ENCODE measurements at regions not wholly inside any gene's neighbourhood (a gene's known extent, or its start where the extent isn't known, plus 50 kb on each side); places are given as distances from the start of the nearest gene placed in this dataset.

DNA sequence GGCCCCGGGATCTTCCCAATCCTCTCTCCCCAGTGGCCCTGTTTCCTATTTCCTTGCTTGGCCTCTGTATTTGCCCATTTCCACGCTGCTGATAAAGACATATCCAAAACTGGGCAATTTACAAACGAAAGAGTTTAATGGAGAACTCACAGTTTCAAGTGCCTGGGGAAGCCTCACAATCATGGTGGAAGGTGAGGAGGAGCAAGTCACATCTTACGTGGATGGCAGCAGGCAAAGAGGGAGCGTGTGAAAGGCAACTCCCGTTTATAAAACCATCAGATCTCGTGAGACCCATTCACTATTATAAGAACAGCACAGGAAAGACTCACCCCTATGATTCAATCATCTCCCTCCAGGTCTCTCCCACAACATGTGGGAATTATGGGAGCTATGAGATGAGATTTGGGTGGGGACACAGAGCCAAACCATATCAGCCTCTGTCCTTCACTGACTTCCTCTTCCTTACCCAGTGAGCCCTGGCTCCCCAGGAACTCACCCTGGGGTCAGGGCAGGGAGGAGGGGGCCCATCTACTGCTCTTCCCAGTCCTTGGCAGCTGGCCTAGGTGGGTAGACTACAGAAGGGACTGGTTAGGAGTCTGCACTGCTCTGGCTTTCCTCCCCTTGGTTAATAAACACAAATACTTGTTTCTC, 105.8 kb upstream of the MYCN start:
- in situ Hi-C loops (cut with HindIII; ENCODE audit: low pct_ligation_motif_present, low pct_unique_long_range_greater_than_20kb, low sequenced_read_pairs): no loop called here
- DNase-seq: no peak

DNA sequence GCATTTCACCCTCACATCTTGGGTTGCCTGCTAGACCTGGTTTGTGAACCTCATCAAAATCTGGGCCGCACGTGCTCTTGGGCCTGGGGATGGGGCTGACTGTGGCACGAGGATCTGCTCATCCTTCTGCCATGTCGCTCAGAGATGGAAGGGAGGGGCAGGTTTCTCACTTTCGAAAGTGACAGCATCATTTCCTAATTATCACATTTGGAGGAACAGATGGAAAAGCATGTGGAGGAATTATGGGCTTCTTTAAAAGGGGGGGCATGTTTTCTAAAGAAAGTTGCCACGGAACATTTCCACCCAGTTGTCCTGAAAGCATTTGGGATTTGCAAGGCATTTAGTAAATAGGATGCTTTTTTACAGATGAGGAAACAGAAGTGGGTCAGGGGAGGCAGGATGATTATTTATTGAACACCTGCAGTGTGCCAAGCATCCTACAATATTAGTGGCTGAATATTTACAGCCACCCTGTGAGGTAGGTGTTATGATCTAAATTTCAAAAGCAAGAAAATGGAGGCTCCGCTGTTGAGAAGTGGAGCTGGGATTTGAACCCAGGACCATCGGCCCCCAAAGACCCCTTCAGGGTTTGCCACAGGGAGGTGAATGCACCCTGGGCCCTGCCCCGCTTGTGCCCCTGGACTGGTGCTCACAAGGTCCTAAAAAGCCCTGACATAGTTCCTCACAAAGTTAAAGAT, 104.2 kb upstream of the MYCN start:
- in situ Hi-C loops (cut with HindIII; ENCODE audit: low pct_ligation_motif_present, low pct_unique_long_range_greater_than_20kb, low sequenced_read_pairs): no loop called here
- no peak for DNase-seq

DNA sequence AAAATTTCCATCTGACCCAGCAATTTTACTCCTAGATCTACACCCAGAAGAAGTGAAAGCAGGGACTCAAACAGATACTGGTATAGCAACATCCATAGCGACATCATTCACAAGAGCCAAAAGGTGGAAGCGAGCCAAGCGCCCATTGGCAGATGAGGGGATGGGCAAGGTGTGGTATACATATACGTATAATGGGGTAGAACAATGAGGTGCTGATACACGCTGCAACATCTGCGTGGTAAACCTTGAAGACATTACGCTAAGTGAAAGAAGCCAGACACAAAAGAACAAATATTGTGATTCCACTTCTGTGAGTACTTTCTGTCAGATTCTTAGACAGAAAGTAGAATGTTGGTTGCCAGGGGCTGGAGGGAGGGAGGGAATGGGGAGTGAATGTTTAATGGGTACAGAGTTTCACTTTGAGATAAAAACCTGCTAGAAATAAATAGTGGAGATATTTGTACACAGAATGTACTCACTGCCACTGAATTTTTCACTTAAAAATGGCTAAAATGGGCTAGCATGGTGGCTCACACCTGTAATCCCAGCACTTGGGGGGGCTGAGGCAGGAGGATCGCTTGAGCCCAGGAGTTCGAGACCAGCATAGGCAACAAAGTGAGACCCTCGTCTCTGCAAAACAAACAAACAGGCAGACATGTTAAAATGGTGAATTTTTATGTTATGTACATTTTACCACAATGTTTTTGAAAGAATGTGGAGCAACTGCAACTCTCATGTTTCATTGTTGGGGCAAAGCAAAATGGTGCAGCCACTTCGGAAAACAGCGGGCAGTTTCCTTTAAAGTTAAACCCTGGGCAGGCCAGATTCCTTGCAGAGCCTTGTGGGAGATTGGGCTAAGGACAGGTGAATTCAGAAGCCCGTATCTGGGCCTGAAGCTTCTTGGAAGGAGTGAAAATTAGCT, 103.4 kb upstream of the MYCN start:
- in situ Hi-C loops (cut with HindIII; ENCODE audit: low pct_ligation_motif_present, low pct_unique_long_range_greater_than_20kb, low sequenced_read_pairs): no loop called here
- DNase-seq: no peak

DNA sequence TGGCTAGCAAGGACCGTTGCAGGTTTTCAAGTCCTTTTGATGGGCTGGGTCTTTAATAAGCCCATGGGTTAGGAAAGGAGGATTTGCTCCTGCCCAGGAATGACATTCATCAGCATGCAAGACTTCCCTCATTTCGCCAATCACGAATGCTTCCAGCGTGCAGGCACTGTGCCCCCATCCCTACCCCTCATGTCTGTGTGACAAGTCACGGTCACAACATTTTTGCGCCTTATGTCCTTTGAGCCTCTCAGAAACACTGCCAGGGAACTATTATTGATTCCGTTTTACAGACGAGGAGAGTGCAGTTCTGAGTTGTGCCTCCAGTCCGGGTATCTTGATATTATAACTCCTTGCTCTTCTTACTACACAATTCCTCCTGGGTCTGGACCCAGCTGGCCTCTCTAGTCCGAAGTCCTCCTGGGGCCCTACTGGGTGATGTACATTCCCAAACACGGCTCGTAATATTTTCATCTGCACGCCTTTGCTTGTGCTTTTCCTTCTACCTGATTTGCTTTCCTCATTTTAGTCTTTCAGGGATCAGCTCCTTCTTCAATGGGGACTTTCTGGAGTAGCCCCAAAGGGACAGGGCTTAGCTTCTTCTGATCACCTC, 101.8 kb upstream of the MYCN start:
- in situ Hi-C loops (cut with HindIII; ENCODE audit: low pct_ligation_motif_present, low pct_unique_long_range_greater_than_20kb, low sequenced_read_pairs): no loop called here
- no peak for DNase-seq

DNA sequence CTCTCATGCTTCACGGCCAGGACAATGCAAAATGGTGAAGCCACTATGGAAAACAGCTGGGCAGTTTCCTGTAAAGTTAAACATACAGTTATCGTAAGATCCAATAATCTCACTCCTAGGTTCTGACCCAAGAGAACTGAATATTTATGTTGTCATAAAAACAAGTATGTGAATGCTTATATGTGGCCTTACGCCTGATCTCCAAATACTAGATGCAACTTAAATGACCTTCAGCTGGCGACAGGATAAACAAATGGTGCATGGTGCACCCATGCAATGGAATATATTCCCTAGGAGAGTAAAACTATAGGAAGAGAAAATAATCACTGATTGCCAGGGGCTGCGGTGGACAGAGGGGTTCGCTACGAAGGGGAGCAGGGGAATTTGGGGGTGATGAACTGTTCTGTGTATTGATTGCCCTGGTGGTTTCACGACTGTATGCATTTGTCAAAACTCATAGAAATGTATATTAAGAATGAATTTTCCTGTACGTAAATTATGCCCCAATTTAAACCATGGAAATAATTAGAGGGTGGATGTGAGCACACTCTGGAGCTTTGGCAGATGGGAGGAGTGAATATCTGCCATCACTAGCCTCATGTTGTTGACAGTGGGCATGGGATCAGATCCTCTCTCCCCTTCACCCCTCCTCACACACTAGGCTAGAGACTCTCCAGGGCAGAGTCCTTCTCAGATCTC, 100.8 kb upstream of the MYCN start:
- no peak for DNase-seq
- in situ Hi-C loops (cut with HindIII; ENCODE audit: low pct_ligation_motif_present, low pct_unique_long_range_greater_than_20kb, low sequenced_read_pairs): no loop called here

DNA sequence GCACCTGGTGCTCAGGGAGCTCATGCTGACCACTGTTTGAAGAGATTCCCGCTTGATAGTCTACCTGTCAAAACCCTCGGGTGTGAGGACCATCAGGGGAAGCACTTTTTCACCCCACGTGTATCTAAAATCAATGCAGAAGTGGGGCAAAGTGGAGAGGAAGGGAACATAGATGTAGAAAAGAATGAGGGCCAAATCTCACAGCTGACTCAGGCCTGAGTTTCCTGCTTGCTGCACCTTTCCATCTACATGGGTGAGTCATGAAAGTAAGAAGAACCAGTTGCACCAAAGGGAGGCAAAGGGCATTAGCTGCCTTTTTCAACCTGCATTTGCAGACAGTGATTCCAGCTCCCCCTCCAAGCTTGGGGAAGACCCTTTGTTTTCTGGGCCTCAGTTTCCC, 100.2 kb upstream of the MYCN start:
- no peak for DNase-seq
- in situ Hi-C loops (cut with HindIII; ENCODE audit: low pct_ligation_motif_present, low pct_unique_long_range_greater_than_20kb, low sequenced_read_pairs): no loop called here

DNA sequence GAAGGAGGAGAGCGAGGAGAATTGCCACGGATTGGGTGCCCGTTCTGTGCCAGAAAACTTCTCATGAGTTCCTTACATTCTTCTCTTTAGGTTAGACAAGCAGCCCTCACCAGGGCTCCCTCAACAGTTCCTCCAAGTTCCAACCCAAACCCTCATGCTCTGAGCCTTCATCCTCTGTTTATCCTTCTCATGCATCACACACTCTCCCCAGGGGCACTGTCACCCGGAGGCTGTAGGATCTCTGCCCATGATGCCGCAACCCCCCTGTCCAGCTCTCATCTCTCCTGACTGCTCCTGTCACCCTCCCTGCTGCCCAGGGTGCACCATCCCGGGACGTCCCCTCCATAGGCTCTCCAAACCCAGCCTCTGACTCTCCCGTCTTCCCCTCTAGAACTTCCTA, 99.4 kb upstream of the MYCN start:
- DNase-seq: no peak
- in situ Hi-C loops (cut with HindIII; ENCODE audit: low pct_ligation_motif_present, low pct_unique_long_range_greater_than_20kb, low sequenced_read_pairs): no loop called here

DNA sequence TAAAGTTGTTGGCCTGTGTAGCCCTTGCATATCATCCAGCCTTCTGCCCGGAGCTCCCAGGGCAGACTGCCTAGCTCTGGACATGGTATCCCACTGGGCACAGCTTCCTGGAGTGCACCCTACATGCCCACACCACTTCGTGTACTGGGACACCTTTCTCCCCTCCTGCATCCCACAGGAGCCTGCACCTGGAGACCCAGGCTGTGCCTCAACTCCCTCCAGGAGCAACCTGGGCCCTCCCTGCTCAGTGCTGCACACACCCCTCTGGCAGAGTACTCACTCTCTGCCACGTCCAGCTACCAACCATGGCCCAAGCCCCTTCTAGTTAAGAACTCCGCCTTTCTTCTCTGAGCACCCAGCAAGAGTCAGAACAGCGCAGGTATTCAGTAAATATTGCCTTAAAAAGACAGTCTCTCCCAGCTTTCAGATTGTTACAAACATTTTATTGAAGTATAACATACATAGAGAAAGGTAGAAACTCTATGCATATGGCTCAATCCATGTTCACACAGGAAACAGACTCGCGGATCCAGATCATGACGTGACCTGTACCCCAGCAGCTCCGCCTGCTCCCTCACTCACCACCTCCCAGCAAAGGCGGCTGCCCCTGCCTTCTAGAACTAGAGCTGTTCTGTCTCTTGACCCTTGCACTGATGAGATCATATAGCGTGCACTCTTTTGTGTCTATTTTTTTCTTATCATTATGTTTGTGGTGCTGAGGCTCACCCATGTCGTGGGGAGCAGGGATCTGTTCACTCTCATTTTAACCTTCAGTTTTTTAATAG, 98.4 kb upstream of the MYCN start:
- DNase-seq: no peak
- in situ Hi-C loops (cut with HindIII; ENCODE audit: low pct_ligation_motif_present, low pct_unique_long_range_greater_than_20kb, low sequenced_read_pairs): no loop called here

DNA sequence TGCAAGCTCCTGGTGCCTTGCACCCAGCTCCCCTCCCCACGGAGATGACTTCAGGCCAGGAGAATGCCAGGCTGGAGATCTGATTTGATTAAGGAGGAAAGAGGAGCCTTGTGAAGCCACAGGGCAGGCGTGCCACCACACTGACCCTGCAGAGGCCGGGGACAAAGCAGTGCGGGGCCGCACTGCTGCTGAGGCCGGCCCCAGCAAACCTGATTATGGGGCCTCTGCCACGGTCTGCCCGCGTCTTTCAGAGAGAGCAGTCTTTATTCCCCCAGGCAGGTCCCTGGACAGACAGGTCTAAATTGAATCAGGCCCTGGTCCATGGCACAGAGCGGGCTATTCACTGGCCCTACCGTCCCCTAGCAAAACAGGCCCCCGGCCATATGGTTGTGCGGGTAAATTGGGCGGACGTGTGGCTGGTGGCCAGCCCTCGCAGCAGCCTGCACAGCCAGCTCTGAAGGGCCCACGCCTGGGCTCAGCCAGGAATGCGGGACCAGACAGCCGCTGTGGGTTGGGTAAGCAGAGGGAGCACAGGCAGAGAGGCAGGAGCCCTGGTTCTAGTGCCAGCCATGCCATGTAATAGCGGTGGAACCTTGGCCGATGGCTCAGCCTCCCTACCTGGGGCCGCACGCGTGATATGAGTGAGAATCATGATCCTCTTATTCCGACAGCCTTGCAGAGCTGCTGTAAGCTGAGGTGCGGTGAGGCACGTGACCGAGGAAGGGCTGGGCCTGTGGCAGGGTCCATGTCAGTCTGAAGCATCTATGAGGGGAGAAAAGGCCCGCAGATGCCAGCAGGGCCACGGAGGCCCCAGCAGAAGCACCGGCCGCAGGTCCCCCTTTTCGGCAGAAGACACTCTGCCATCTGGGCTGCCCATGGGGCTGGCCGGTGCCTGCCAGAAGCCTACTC, 97.3 kb upstream of the MYCN start:
- in situ Hi-C loops (cut with HindIII; ENCODE audit: low pct_ligation_motif_present, low pct_unique_long_range_greater_than_20kb, low sequenced_read_pairs): no loop called here
- DNase-seq: no peak

DNA sequence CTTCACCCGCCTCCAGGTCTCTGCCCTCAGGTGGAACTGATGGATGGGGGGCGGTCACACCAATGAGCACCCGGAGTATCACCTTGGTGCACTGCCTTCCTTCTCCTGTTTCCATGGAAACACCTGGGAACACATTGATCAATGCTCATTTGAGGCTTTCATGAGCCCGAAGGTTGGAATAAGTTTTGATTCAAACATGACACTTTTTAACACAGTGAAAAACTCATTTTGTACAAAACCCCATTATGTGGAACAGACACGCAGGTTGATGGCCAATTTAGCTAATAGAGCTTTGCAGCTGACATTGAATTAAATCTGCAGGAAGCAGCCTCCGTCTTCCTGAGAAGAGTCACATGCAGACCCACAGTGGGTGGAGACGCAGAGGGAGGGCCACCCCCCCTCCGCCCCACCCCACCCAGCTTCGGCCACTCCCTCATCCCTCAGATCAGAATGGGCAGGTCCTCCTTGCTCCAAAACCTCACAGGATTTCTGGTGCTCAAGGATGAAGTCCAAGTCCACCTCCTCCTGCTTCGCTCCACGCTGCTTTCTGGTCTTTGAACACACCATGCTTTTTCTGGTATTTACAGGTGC, 96.0 kb upstream of the MYCN start:
- DNase-seq: no peak
- in situ Hi-C loops (cut with HindIII; ENCODE audit: low pct_ligation_motif_present, low pct_unique_long_range_greater_than_20kb, low sequenced_read_pairs): no loop called here

DNA sequence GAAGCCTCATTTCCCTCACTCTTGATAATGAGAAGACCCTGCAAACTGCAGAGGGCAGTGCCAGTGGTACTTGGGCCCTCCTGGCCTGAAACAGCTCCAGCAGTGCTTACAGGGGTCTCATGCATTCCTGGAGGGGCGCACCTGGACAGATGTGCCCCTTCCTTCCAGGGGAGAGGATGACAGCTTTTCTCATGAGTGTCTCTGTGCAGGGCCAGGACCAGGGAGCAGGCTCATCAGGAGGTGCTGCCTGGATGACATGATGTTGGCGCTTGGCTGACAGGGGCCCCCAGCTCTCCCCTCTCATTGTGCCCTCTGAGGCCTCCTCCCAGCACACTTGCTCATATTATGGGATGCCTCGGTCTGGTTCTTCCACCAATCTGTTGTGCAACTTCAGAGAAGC, 95.1 kb upstream of the MYCN start:
- no peak for DNase-seq
- in situ Hi-C loops (cut with HindIII; ENCODE audit: low pct_ligation_motif_present, low pct_unique_long_range_greater_than_20kb, low sequenced_read_pairs): no loop called here

DNA sequence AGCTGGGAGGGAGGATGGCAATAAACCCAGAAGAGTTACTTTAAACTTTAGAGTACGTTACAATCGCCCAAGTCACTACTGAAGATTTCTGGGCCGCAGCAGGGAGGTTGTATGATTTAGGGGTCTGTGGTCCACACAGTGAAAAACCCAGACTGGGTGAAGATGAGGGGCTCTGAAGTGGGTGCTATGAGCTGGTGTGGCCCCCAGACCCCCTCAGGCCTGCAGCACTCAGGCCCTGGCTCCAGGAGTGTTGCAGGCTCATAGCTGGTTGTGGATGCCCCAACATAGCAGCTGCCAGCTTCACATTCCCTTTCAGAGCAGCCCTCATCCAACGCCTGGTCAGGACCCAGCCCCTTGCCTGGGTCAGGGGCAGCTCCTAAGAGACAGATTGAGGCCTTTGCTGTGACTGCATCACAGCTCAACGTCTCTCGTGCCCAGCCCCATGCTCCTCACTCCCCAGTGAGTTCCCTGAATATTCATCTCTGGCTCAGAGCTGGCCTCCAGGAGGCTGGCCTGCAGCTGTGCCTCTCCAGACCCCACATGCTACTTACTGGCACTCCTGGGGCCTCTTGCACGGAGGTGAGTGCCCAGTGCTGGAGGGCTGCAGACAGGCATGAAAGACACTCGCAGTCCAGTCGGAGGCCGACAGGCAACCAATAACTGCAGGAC, 94.5 kb upstream of the MYCN start:
- in situ Hi-C loops (cut with HindIII; ENCODE audit: low pct_ligation_motif_present, low pct_unique_long_range_greater_than_20kb, low sequenced_read_pairs): no loop called here
- DNase-seq: no peak

DNA sequence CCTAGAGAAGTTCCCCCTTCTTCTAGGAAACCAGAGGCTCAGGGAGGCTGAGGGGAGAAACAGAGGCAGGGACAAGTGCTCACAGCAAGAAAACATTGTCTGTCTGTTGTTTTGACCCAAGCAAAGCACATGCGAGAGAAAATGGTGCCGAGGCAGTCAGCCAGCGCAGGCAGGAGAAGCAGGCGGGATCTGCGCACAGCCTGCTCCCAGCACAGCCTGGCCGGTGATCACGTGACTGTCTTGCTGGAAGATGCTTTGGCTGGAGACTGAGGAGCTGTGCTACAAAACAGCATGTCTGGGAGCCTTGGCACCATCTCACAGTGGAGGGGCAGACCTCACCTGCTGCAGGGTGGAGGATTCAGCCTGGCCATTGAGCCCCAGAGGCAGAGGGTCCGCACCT, 93.7 kb upstream of the MYCN start:
- in situ Hi-C loops (cut with HindIII; ENCODE audit: low pct_ligation_motif_present, low pct_unique_long_range_greater_than_20kb, low sequenced_read_pairs): no loop called here
- no peak for DNase-seq

DNA sequence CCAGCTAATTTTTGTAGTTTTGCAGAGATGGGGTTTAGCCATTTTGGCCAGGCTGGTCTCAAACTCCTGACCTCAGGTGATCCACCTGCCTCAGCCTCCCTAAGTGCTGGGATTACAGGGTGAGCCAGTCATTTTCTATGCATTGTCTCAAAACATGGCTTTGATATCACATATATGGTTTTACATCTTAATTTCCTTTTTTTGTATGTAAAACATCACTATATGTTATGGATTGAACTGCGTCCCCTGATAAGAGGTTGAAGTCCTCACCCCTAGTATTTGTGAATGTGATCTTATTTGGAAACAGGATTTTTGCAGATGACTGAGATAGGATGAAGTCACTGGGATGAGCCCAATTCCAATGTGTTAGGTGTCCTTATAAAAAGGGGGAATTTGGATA, 89.8 kb upstream of the MYCN start:
- no peak for DNase-seq
- in situ Hi-C loops (cut with HindIII; ENCODE audit: low pct_ligation_motif_present, low pct_unique_long_range_greater_than_20kb, low sequenced_read_pairs): no loop called here

DNA sequence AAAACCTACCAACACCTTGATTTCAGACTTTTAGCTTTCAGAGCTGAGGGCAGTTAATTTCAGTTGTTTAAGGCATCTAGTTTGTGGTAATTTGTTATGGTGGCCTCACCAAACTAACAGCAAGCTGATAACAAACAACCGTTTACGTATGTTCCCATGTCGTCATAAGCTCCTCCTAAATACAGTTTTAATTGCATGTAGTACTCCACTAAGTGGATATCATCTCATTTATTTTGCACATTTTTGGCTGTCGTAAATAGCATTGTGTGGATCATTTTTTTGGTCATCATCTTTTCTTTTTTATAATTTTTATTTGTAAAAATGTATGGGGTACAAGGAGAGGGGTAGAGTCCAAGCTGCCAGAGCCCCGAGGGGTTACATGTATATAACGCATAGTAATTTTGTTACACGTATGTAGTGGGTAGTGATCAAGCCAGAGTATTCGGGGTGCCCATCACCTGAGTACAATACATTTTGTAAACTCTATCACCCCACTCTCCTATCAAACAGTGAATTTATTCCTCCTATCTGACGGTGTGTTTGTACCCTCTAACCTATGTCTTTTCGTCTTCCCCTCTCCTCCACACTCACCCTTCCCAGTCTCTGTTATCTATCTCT, 89.2 kb upstream of the MYCN start:
- DNase-seq: no peak
- in situ Hi-C loops (cut with HindIII; ENCODE audit: low pct_ligation_motif_present, low pct_unique_long_range_greater_than_20kb, low sequenced_read_pairs): no loop called here

DNA sequence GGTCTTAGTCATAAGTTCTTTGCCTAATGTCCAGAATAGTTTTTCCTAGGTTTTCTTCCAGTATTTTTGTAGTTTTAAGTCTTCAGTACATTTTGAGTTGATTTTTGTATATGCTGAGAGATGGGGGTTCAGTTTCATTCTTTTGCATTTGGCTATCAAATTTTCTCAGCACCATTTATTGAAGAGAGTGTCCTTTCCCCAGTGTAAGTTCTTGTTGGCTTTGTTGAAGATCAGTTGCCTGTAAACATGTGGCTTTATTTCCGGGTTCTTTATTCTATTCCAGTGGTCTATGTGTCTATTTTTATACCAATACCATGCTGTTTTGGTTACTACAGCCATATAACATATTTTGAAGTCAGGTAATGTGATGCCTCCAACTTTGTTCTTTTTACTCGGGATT, 87.5 kb upstream of the MYCN start:
- DNase-seq: no peak
- in situ Hi-C loops (cut with HindIII; ENCODE audit: low pct_ligation_motif_present, low pct_unique_long_range_greater_than_20kb, low sequenced_read_pairs): no loop called here
